SK-N-MC (cell line): ENCODE measurements at regions not wholly inside any gene's neighbourhood (a gene's known extent, or its start where the extent isn't known, plus 50 kb on each side); places are given as distances from the start of the nearest gene placed in this dataset.

ENCODE experiments used
- DNase-seq: peaks from one replicate; pipeline ENCODE4 v3.0.0-alpha.2; 2011; ENCODE audit warnings: low read depth, low spot score
- H3K27ac ChIP-seq: fragments of 200-600 bp; sonication (generic); 2 replicates; pipeline ENCODE4 v1.5.1; 2016; ENCODE audit warnings: mixed run types
- H3K36me3 ChIP-seq: fragments of 200-600 bp; sonication (generic); 2 replicates; pipeline ENCODE4 v1.6.1; 2017; ENCODE audit warnings: antibody characterized with exemption, low read length, mixed read lengths; ENCODE audit not compliant: insufficient read depth
- H3K4me3 ChIP-seq: fragments of 200-600 bp; sonication (generic); 2 replicates; pipeline ENCODE4 v1.5.1; 2016
- H3K9ac ChIP-seq: fragments of 200-600 bp; sonication (generic); 2 replicates; pipeline ENCODE4 v1.8.0; 2017; ENCODE audit warnings: mixed run types, mixed read lengths; ENCODE audit not compliant: insufficient read length
- H3K9me3 ChIP-seq: fragments of 200-600 bp; sonication (generic); 2 replicates; pipeline ENCODE4 v1.6.1; 2017; ENCODE audit warnings: low read depth, mild to moderate bottlenecking, antibody characterized with exemption, low read length, moderate library complexity, mixed read lengths
- EZH2 ChIP-seq: fragments of 200-600 bp; sonication (generic); IDR thresholded peaks from one replicate; pipeline ENCODE4 v1.6.1; 2017; ENCODE audit warnings: antibody characterized with exemption
- FOXP2 ChIP-seq: optimal IDR thresholded peaks from 2 replicates; pipeline ENCODE3; 2011; ENCODE audit warnings: mild to moderate bottlenecking, moderate library complexity; ENCODE audit not compliant: insufficient read depth; ENCODE audit errors: extremely low read length, control extremely low read depth
- POLR2AphosphoS5 ChIP-seq: IDR thresholded peaks from 2 replicates; pipeline ENCODE4 v1.6.1; 2012; ENCODE audit warnings: mild to moderate bottlenecking, low read depth, low read length, borderline replicate concordance

DNA sequence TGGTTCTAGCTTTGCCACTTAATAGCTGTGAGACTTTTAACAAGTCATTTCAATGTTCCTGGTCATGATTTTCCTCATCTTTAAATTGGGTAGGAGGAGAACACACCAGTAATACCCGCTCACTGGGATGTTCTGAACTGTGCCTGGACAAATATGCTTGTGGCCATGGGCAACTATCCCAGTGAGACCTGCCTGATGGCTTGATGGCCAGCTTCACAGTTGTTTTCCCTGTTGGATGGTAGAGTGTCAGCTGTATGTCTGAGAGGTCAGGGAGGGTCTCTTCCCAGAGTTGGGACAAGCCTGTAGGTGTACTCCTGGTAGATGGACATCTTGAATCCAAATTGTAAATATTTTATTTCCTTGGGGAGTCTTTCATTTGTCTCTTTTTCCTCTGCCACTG is 92.5 kb upstream of the PFN2 start:
- Histone ChIP-seq H3K9ac (no peak overlapping the region), H3K36me3 (no peaks in the 10 kb centered on the region), H3K27ac (no peak overlapping the region), H3K4me3 (no peak overlapping the region), H3K9me3 (no peaks in the 10 kb centered on the region)
- TF ChIP-seq EZH2 (no peak), FOXP2 (no peak), POLR2AphosphoS5 (no peak)
- no peak for DNase-seq

GRCh38 chr3:150062492-150062891 is 91.8 kb upstream of the PFN2 start:
- Histone ChIP-seq H3K4me3 (no peak overlapping the region), H3K36me3 (no peaks in the 10 kb centered on the region), H3K27ac (no peak overlapping the region), H3K9me3 (no peaks in the 10 kb centered on the region), H3K9ac (no peak overlapping the region)
- TF ChIP-seq FOXP2: no peak
- TF ChIP-seq EZH2: no peak
- TF ChIP-seq POLR2AphosphoS5: no peak
- no peak for DNase-seq

- no peak overlapping the region for H3K9ac ChIP-seq
- no peak for DNase-seq
- no peaks in the 10 kb centered on the region for H3K36me3 ChIP-seq
- H3K27ac ChIP-seq: no peak overlapping the region
- H3K9me3 ChIP-seq: no peaks in the 10 kb centered on the region
- no peak for TF ChIP-seq FOXP2
- no peak for TF ChIP-seq EZH2
- no peak for TF ChIP-seq POLR2AphosphoS5
- no peak overlapping the region for H3K4me3 ChIP-seq
Observed at GRCh38 chr3:150061288-150062024, 90.8 kb upstream of the PFN2 start.

- no peak overlapping the region for H3K4me3 ChIP-seq
- TF ChIP-seq FOXP2 (no peak), EZH2 (no peak), POLR2AphosphoS5 (no peak)
- H3K27ac ChIP-seq: no peak overlapping the region
- H3K36me3 ChIP-seq: no peaks in the 10 kb centered on the region
- DNase-seq: no peak
- H3K9ac ChIP-seq: no peak overlapping the region
- H3K9me3 ChIP-seq: no peaks in the 10 kb centered on the region
Observed at GRCh38 chr3:150059729-150060128, 89.0 kb upstream of the PFN2 start.

DNA sequence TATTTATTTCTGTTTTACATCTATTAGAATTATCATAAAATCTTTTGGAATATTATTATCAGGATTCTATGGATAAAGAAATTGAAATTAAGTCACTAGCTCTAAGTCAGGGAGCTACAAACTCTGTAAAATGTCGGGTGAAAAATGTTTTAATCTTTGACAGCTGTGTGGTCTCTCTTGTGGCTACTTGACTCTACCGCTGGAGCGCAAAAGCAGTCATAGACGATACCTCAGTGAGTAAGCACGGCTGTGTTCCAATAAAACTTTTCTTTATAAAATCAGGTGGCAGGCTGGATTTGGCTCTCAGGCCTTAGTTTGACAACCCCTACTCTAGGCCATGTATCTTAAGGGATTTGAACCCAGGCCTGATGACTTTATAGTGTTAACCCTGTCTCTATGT is 88.5 kb upstream of the PFN2 start:
- Histone ChIP-seq H3K9ac (no peak overlapping the region), H3K9me3 (no peaks in the 10 kb centered on the region), H3K36me3 (no peaks in the 10 kb centered on the region), H3K4me3 (no peak overlapping the region), H3K27ac (no peak overlapping the region)
- TF ChIP-seq POLR2AphosphoS5: no peak
- no peak for TF ChIP-seq FOXP2
- no peak for TF ChIP-seq EZH2
- DNase-seq: no peak

DNA sequence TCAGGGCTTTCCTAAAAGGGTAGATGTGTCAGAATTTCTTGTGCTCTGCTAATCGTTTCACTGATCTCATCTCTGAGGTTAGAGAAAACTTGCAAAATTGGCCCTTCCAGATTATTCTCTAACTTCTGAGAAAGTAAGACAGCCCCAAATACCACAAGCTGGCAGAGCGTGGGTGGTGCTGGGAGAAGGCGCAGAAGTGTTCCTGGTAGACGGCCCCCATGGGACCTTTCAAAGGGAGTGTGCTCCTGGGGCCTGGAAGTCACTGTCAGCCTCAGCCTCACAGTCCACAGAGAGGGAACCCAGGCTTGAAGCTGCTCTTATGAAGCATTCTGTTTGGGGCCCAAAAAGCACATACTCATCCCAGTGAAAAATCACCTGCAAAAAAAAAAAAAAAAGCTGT is 86.5 kb upstream of the PFN2 start:
- Histone ChIP-seq H3K27ac (no peak overlapping the region), H3K4me3 (no peak overlapping the region), H3K36me3 (no peaks in the 10 kb centered on the region), H3K9me3 (no peaks in the 10 kb centered on the region), H3K9ac (no peak overlapping the region)
- no peak for DNase-seq
- no peak for TF ChIP-seq POLR2AphosphoS5
- TF ChIP-seq FOXP2: no peak
- no peak for TF ChIP-seq EZH2

GRCh38 chr3:150055332-150055731 is 84.6 kb upstream of the PFN2 start:
- H3K9ac ChIP-seq: no peak overlapping the region
- DNase-seq: no peak
- H3K36me3 ChIP-seq: no peaks in the 10 kb centered on the region
- TF ChIP-seq EZH2: no peak
- TF ChIP-seq FOXP2: no peak
- TF ChIP-seq POLR2AphosphoS5: no peak
- H3K4me3 ChIP-seq: no peak overlapping the region
- H3K27ac ChIP-seq: no peak overlapping the region
- no peaks in the 10 kb centered on the region for H3K9me3 ChIP-seq

DNA sequence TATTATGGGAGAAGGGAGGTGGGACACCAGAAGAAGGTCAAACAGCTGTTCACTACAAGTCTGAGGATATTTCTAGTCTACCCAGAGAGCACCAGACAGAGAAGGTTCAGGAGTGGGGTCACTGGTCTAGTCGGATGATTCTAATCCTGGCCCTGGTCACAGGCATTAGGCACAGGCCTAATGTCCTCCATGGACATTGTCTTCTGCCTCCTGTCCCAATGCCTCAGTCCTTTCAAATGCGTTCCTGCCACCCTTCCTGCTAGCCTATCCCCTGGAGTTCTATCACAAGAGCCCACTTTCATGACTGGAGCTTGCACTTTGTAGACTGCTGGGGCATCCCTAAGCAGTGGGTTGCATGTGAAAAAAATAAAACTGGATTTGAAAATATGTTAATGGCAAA is 83.9 kb upstream of the PFN2 start:
- no peak for TF ChIP-seq EZH2
- no peak for TF ChIP-seq FOXP2
- TF ChIP-seq POLR2AphosphoS5: no peak
- no peak overlapping the region for H3K4me3 ChIP-seq

DNA sequence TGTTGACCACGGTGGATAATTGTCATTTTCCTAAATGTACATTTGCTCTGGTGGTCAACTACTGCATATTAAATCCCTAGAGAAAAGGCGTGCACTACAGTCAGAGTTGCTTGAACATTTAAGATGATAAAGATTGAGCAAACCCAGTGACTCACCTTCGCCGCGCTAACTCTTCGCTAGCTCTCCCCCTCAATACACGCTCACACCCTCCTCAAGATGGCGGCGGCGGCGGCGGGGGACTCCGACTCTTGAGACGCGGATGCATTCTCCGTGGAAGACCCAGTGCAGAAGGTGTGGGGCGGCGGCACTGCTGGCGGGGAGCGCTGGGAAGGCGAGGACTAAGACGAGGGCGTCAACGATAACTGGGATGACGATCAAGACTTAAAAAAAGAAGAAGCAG is 79.8 kb upstream of the PFN2 start:
- Histone ChIP-seq H3K36me3 (no peaks in the 10 kb centered on the region), H3K4me3 (no peak overlapping the region), H3K27ac (no peak overlapping the region), H3K9ac (no peak overlapping the region), H3K9me3 (no peaks in the 10 kb centered on the region)
- TF ChIP-seq EZH2 (no peak), POLR2AphosphoS5 (no peak), FOXP2 (no peak)
- DNase-seq: no peak

More for the DNA sequence above, 83.9 kb upstream of the PFN2 start:
- Histone ChIP-seq H3K27ac (no peak overlapping the region), H3K9me3 (no peaks in the 10 kb centered on the region), H3K36me3 (no peaks in the 10 kb centered on the region), H3K9ac (no peak overlapping the region)
- DNase-seq: no peak
